PC-9 (cell line): ENCODE measurements at regions not wholly inside any gene's neighbourhood (a gene's known extent, or its start where the extent isn't known, plus 50 kb on each side); places are given as distances from the start of the nearest gene placed in this dataset.

Experiments
- BruUV-seq: library from RNA; stranded (reverse); fragments of 400-500 nt; replicated peaks from 2 replicates; lab custom pipeline; 2021; lab: Mats Ljungman, UMichigan
- CTCF ChIA-PET: fragments of 300-600 bp; sonication (Branson Sonifier 250); formaldehyde crosslinking; loops from one replicate; lab custom pipeline; 2022; ENCODE audit warnings: antibody characterized with exemption; lab: Charles Lee
- POLR2A ChIA-PET: fragments of 300-600 bp; sonication (Branson Sonifier 250); formaldehyde crosslinking; loops from one replicate; lab custom pipeline; 2022; ENCODE audit warnings: antibody characterized with exemption; ENCODE audit not compliant: unreplicated experiment; lab: Charles Lee
- DNase-seq, 2 experiments: peaks; one replicate each; pipeline versions ENCODE4 v3.0.0 to v3.0.0-alpha.2; 2015 to 2022; ENCODE audit warnings: mixed read lengths in 1 of 2
- H2AFZ ChIP-seq: fragments of 200-600 bp; sonication (generic); 2 replicates; pipeline ENCODE4 v1.8.1; 2017; ENCODE audit warnings: antibody characterized with exemption
- H3F3A ChIP-seq: fragments of 200-600 bp; sonication (generic); 2 replicates; pipeline ENCODE4 v1.8.1; 2017; ENCODE audit warnings: antibody characterized with exemption, mild to moderate bottlenecking, low read depth; ENCODE audit not compliant: insufficient read depth
- H3K27ac ChIP-seq: fragments of 200-600 bp; sonication (generic); 2 replicates; pipeline ENCODE4 v1.6.1; 2016; ENCODE audit warnings: mixed run types
- H3K27me3 ChIP-seq: fragments of 200-600 bp; sonication (generic); 2 replicates; pipeline ENCODE4 v1.6.1; 2016; ENCODE audit warnings: low read depth, mixed run types; ENCODE audit not compliant: insufficient read depth
- H3K36me3 ChIP-seq: fragments of 200-600 bp; sonication (generic); 2 replicates; pipeline ENCODE4 v1.6.1; 2016; ENCODE audit warnings: low read depth, mixed run types
- H3K4me1 ChIP-seq: fragments of 200-600 bp; sonication (generic); replicated peaks from 2 replicates; pipeline ENCODE4 v1.6.1; 2016; ENCODE audit warnings: mixed run types; ENCODE audit not compliant: insufficient read depth
- H3K4me2 ChIP-seq: fragments of 200-600 bp; sonication (generic); 2 replicates; pipeline ENCODE4 v1.6.1; 2017; ENCODE audit warnings: mixed run types
- H3K4me3 ChIP-seq: fragments of 200-600 bp; sonication (generic); 2 replicates; pipeline ENCODE4 v1.6.1; 2016; ENCODE audit warnings: mixed run types
- H3K79me2 ChIP-seq: fragments of 200-600 bp; sonication (generic); 2 replicates; pipeline ENCODE4 v1.6.1; 2017; ENCODE audit warnings: low read depth, mixed run types
- H3K9me2 ChIP-seq: fragments of 200-600 bp; sonication (generic); 2 replicates; pipeline ENCODE4 v1.8.1; 2017; ENCODE audit warnings: mild to moderate bottlenecking; ENCODE audit not compliant: insufficient read depth
- H3K9me3 ChIP-seq: fragments of 200-600 bp; sonication (generic); 2 replicates; pipeline ENCODE4 v1.8.1; 2016; ENCODE audit warnings: low read depth; ENCODE audit not compliant: insufficient read depth
- H4K20me1 ChIP-seq: fragments of 200-600 bp; sonication (generic); 2 replicates; pipeline ENCODE4 v1.8.1; 2017; ENCODE audit not compliant: insufficient read depth
- EZH2 ChIP-seq: fragments of 200-600 bp; sonication (generic); IDR thresholded peaks from 2 replicates; pipeline ENCODE4 v1.8.0; 2017; ENCODE audit warnings: antibody characterized with exemption, low read depth
- intact Hi-C: fragments of 100-400 bp; cut with micrococcal nuclease; formaldehyde crosslinking; loops from one replicate; pipeline ENCODE4 v1.10.0; 2022; ENCODE audit not compliant: unreplicated experiment
- TF ChIP-seq, protein P1 (sequence below): fragments of 200-600 bp; sonication (generic); conservative IDR thresholded peaks from 2 replicates; pipeline ENCODE4 v1.6.1; 2017; ENCODE audit warnings: mixed run types, antibody characterized with exemption, mild to moderate bottlenecking, moderate library complexity

GRCh38 chr16:65377195-65377594, 255.3 kb upstream of the CDH11 start:
- BruUV-seq = no TSS peak
- Histone ChIP-seq H3K4me2 (no peak overlapping the region), H3K27ac (no peak overlapping the region)

GRCh38 chr16:65376601-65377000, 254.7 kb upstream of the CDH11 start:
- CTCF ChIA-PET = no interaction called here
- intact Hi-C loops = no loop called here

More at GRCh38 chr16:65377195-65377594, 255.3 kb upstream of the CDH11 start:
- Histone ChIP-seq H3K4me1 (no peaks in the 10 kb centered on the region), H3K9me3 (no peaks in the 10 kb centered on the region; the same call in 1 of the 2 replicates), H3K79me2 (no peaks in the 10 kb centered on the region), H2AFZ (no peak overlapping the region), H3K9me2 (no peaks in the 10 kb centered on the region), H3F3A (no peaks in the 10 kb centered on the region), H3K4me3 (no peak overlapping the region), H4K20me1 (no peaks in the 10 kb centered on the region), H3K36me3 (no peaks in the 10 kb centered on the region), H3K27me3 (no peaks in the 10 kb centered on the region)
- DNase-seq = no peak
- TF ChIP-seq, protein P1, sequence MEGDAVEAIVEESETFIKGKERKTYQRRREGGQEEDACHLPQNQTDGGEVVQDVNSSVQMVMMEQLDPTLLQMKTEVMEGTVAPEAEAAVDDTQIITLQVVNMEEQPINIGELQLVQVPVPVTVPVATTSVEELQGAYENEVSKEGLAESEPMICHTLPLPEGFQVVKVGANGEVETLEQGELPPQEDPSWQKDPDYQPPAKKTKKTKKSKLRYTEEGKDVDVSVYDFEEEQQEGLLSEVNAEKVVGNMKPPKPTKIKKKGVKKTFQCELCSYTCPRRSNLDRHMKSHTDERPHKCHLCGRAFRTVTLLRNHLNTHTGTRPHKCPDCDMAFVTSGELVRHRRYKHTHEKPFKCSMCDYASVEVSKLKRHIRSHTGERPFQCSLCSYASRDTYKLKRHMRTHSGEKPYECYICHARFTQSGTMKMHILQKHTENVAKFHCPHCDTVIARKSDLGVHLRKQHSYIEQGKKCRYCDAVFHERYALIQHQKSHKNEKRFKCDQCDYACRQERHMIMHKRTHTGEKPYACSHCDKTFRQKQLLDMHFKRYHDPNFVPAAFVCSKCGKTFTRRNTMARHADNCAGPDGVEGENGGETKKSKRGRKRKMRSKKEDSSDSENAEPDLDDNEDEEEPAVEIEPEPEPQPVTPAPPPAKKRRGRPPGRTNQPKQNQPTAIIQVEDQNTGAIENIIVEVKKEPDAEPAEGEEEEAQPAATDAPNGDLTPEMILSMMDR = no peak
- TF ChIP-seq EZH2 = no peak
- intact Hi-C loops = no loop called here
- ChIA-PET POLR2A (no interaction called here), CTCF (no interaction called here)

DNA sequence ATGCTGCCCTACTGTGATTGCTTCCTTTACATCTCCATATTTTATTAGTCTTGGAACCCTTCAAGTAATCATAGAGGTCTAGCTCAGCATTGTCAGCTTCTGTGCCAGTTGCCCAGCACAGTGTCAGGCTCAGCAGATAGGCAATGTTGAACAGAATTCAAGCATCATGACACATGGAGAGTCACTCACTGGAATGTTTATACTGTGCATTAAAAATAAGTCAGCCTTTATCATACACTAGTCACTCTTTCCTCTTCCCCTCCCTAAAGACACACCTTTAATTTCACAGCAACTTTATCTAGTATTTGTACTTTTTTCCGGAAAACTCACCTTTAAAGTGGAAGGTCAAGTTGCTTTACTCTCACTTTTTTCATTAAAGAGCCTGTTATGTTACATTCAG, 253.8 kb upstream of the CDH11 start:
- H4K20me1 ChIP-seq = no peaks in the 10 kb centered on the region
- H3K27ac ChIP-seq = no peak overlapping the region
- CTCF ChIA-PET = no interaction called here
- no peaks in the 10 kb centered on the region for H3K4me1 ChIP-seq
- POLR2A ChIA-PET = no interaction called here
- no peaks in the 10 kb centered on the region for H3F3A ChIP-seq
- no peaks in the 10 kb centered on the region; the same call in 1 of the 2 replicates for H3K9me3 ChIP-seq
- no peaks in the 10 kb centered on the region for H3K36me3 ChIP-seq
- H3K79me2 ChIP-seq = no peaks in the 10 kb centered on the region
- H3K9me2 ChIP-seq = no peaks in the 10 kb centered on the region
- H3K4me2 ChIP-seq = no peak overlapping the region
- no peak overlapping the region for H3K4me3 ChIP-seq
- no peak for TF ChIP-seq EZH2
- TF ChIP-seq, protein P1 = no peak
- no peaks in the 10 kb centered on the region for H3K27me3 ChIP-seq
- BruUV-seq = no TSS peak
- no peak overlapping the region for H2AFZ ChIP-seq
- DNase-seq = no peak
- intact Hi-C loops = no loop called here

More at GRCh38 chr16:65376601-65377000, 254.7 kb upstream of the CDH11 start:
- no peak for TF ChIP-seq EZH2
- TF ChIP-seq, protein P1 = no peak
- no peaks in the 10 kb centered on the region for H3K9me2 ChIP-seq
- no peak for DNase-seq
- no TSS peak for BruUV-seq
- no peaks in the 10 kb centered on the region for H3K27me3 ChIP-seq
- no peaks in the 10 kb centered on the region for H3K4me1 ChIP-seq
- no peaks in the 10 kb centered on the region for H3K79me2 ChIP-seq
- H3K36me3 ChIP-seq = no peaks in the 10 kb centered on the region
- no peaks in the 10 kb centered on the region; the same call in 1 of the 2 replicates for H3K9me3 ChIP-seq
- no peak overlapping the region for H3K27ac ChIP-seq
- no peak overlapping the region for H3K4me3 ChIP-seq
- H2AFZ ChIP-seq = no peak overlapping the region
- no peak overlapping the region for H3K4me2 ChIP-seq
- no peaks in the 10 kb centered on the region for H4K20me1 ChIP-seq
- no peaks in the 10 kb centered on the region for H3F3A ChIP-seq
- POLR2A ChIA-PET = no interaction called here
